ENCODE measurements at regions not wholly inside any gene's neighbourhood (a gene's known extent, or its start where the extent isn't known, plus 50 kb on each side); places are given as distances from the start of the nearest gene placed in this dataset.

- ChIA-PET POLR2A (no interaction called here), CTCF (no interaction called here)
- DNase-seq: no peak
- H3K27ac Mint-ChIP-seq: no peak overlapping the region
- no peaks in the 10 kb centered on the region for H3K4me1 Mint-ChIP-seq
- no peaks in the 10 kb centered on the region for H3K36me3 Mint-ChIP-seq (ENCODE audit: low read depth)
- H3K27me3 Mint-ChIP-seq: no peaks in the 10 kb centered on the region
- H3K4me3 Mint-ChIP-seq: no peak overlapping the region
- H3K9me3 Mint-ChIP-seq: peaks cover 8% of the 10 kb centered on the region
These were observed 309.6 kb upstream of the MKI67 start for GRCh38 chr10:128435811-128436210.

GRCh38 chr10:128437786-128438345 is 311.6 kb upstream of the MKI67 start:
- H3K27me3 Mint-ChIP-seq: no peaks in the 10 kb centered on the region
- DNase-seq: no peak
- peaks cover 8% of the 10 kb centered on the region for H3K9me3 Mint-ChIP-seq
- ChIA-PET POLR2A (no interaction called here), CTCF (no interaction called here)
- H3K4me1 Mint-ChIP-seq: no peaks in the 10 kb centered on the region
- no peaks in the 10 kb centered on the region for H3K36me3 Mint-ChIP-seq (ENCODE audit: low read depth)
- H3K4me3 Mint-ChIP-seq: no peak overlapping the region
- H3K27ac Mint-ChIP-seq: no peak overlapping the region

- H3K4me3 Mint-ChIP-seq: no peak overlapping the region
- H3K27ac Mint-ChIP-seq: no peak overlapping the region
- ChIA-PET POLR2A (no interaction called here), CTCF (no interaction called here)
- H3K9me3 Mint-ChIP-seq: peaks cover 8% of the 10 kb centered on the region
- no peaks in the 10 kb centered on the region for H3K4me1 Mint-ChIP-seq
- no peak for DNase-seq
- H3K36me3 Mint-ChIP-seq (ENCODE audit: low read depth): no peaks in the 10 kb centered on the region
- no peaks in the 10 kb centered on the region for H3K27me3 Mint-ChIP-seq
These were observed 312.3 kb upstream of the MKI67 start for GRCh38 chr10:128438417-128439063.

DNA sequence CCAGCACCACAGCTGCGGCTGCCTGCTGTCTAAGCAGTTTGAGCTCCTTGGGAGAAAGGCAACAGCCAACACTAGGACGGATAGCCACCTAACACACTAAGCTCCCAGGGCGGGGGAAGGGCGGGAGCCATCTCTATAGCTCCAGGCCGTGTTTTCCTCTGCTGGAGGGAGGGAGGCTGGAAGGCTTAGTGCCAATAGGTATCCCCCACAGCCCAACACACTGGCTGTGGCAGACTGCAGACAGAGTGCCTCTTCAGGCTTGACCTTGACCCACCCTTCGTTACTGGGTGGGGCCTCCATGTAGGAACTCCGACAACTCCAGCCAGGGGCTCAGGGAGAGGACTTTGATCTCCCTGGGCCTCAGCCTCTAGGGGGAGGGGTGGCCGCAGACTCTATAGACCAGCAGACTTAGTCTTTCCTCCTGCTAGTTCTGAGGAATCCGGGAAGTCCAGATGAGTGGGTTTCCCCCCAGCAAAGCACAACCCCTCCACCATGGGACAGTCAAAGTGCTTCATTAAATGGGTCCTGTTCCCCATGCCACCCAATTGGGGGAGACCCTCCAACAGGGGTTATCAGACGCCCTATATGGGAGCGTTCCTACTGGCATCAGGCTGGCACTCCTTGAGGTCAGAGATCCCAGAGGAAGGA is 314.4 kb upstream of the MKI67 start:
- ChIA-PET CTCF (no interaction called here), POLR2A (no interaction called here)
- DNase-seq: no peak

GRCh38 chr10:128443925-128444518 is 317.8 kb upstream of the MKI67 start:
- no peak for DNase-seq
- H3K27me3 Mint-ChIP-seq: no peaks in the 10 kb centered on the region
- CTCF ChIA-PET: no interaction called here
- no peaks in the 10 kb centered on the region for H3K9me3 Mint-ChIP-seq
- no peaks in the 10 kb centered on the region for H3K36me3 Mint-ChIP-seq (ENCODE audit: low read depth)
- POLR2A ChIA-PET: no interaction called here
- no peaks in the 10 kb centered on the region for H3K4me1 Mint-ChIP-seq
- no peak overlapping the region for H3K4me3 Mint-ChIP-seq
- H3K27ac Mint-ChIP-seq: no peak overlapping the region

More for the DNA sequence above, 314.4 kb upstream of the MKI67 start:
- Mint-ChIP-seq H3K4me1 (no peaks in the 10 kb centered on the region), H3K36me3 (ENCODE audit: low read depth) (no peaks in the 10 kb centered on the region), H3K27ac (no peak overlapping the region), H3K9me3 (peaks cover 8% of the 10 kb centered on the region), H3K27me3 (no peaks in the 10 kb centered on the region), H3K4me3 (no peak overlapping the region)

GRCh38 chr10:128448796-128449195 is 322.6 kb upstream of the MKI67 start:
- no peaks in the 10 kb centered on the region for H3K9me3 Mint-ChIP-seq
- ChIA-PET CTCF (interaction anchor here (0.5 kb wide), 1 partner anchor 312 kb away, joined by 3 read pairs; no protein-coding TSS in a partner anchor), POLR2A (no interaction called here)
- H3K27ac Mint-ChIP-seq: no peak overlapping the region
- H3K36me3 Mint-ChIP-seq (ENCODE audit: low read depth): no peaks in the 10 kb centered on the region
- no peaks in the 10 kb centered on the region for H3K4me1 Mint-ChIP-seq
- H3K27me3 Mint-ChIP-seq: no peaks in the 10 kb centered on the region
- no peak overlapping the region for H3K4me3 Mint-ChIP-seq
- DNase-seq: no peak

DNA sequence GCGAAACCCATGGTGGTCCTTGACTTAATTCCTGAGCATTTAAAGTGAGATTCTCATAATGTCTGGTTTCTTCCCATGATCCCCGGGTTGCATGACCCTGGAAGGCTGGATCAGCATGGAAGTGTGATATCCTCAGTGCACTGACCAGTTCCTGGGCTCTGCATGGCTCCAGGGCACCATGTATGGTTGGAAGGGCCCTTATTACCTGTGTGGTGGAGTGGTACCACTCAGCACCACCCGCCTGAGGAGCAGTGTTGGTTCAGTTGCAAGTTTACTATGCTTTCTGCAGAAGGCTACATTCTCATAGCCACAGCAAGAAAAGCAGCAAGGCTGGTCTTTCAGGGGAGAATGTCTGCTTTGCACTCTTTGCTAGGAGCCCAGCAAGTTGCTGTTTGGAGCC is 325.7 kb upstream of the MKI67 start:
- Mint-ChIP-seq H3K27ac (no peak overlapping the region), H3K4me1 (no peaks in the 10 kb centered on the region), H3K27me3 (no peaks in the 10 kb centered on the region), H3K9me3 (no peaks in the 10 kb centered on the region), H3K4me3 (no peak overlapping the region), H3K36me3 (ENCODE audit: low read depth) (no peaks in the 10 kb centered on the region)
- no peak for DNase-seq
- ChIA-PET POLR2A (no interaction called here), CTCF (no interaction called here)

DNA sequence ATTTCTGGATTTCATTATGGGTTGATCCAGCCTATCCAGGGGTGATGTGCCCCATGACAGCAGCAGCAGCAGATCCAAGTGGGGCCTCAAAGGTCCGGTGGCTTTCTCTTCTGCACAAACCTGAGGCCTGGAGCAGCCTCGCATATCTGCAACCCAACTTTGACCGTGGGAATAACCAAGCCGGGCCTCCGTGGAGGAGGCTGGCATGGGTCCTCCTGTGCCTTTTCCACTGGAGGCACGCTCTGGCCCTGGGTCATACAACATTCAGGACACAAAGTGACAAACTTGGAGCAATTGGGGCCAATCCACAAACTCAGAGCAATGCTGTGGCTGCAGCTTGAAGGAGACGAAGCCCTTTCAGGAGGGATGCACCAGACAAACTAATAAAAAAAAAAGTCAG is 330.0 kb upstream of the MKI67 start:
- ChIA-PET POLR2A (no interaction called here), CTCF (no interaction called here)
- no peaks in the 10 kb centered on the region for H3K36me3 Mint-ChIP-seq (ENCODE audit: low read depth)
- no peak for DNase-seq
- H3K4me1 Mint-ChIP-seq: no peaks in the 10 kb centered on the region
- no peaks in the 10 kb centered on the region for H3K9me3 Mint-ChIP-seq
- H3K27me3 Mint-ChIP-seq: no peaks in the 10 kb centered on the region
- no peak overlapping the region for H3K27ac Mint-ChIP-seq
- H3K4me3 Mint-ChIP-seq: no peak overlapping the region

GRCh38 chr10:128457136-128457535 is 330.9 kb upstream of the MKI67 start:
- POLR2A ChIA-PET: no interaction called here
- no peak for DNase-seq
- Mint-ChIP-seq H3K9me3 (no peaks in the 10 kb centered on the region), H3K27ac (no peak overlapping the region), H3K4me1 (no peaks in the 10 kb centered on the region), H3K36me3 (ENCODE audit: low read depth) (no peaks in the 10 kb centered on the region), H3K4me3 (no peak overlapping the region), H3K27me3 (no peaks in the 10 kb centered on the region)
- CTCF ChIA-PET: no interaction called here

- H3K4me3 Mint-ChIP-seq: no peak overlapping the region
- H3K36me3 Mint-ChIP-seq (ENCODE audit: low read depth): no peaks in the 10 kb centered on the region
- no peaks in the 10 kb centered on the region for H3K27me3 Mint-ChIP-seq
- no peak for DNase-seq
- POLR2A ChIA-PET: no interaction called here
- no peak overlapping the region for H3K27ac Mint-ChIP-seq
- CTCF ChIA-PET: no interaction called here
- H3K4me1 Mint-ChIP-seq: no peaks in the 10 kb centered on the region
- peaks cover 4% of the 10 kb centered on the region for H3K9me3 Mint-ChIP-seq
These were observed 335.8 kb upstream of the MKI67 start for GRCh38 chr10:128461991-128462390.

GRCh38 chr10:128462844-128463243 is 336.6 kb upstream of the MKI67 start:
- Mint-ChIP-seq H3K4me1 (no peaks in the 10 kb centered on the region), H3K27ac (no peak overlapping the region), H3K4me3 (no peak overlapping the region), H3K36me3 (ENCODE audit: low read depth) (no peaks in the 10 kb centered on the region), H3K9me3 (peaks cover 4% of the 10 kb centered on the region), H3K27me3 (no peaks in the 10 kb centered on the region)
- ChIA-PET CTCF (no interaction called here), POLR2A (no interaction called here)
- no peak for DNase-seq

- H3K4me3 Mint-ChIP-seq: no peak overlapping the region
- ChIA-PET CTCF (no interaction called here), POLR2A (no interaction called here)
- H3K27ac Mint-ChIP-seq: no peak overlapping the region
- peaks cover 4% of the 10 kb centered on the region for H3K9me3 Mint-ChIP-seq
- DNase-seq: peak; percentile 41
- no peaks in the 10 kb centered on the region for H3K27me3 Mint-ChIP-seq
- no peaks in the 10 kb centered on the region for H3K4me1 Mint-ChIP-seq
- no peaks in the 10 kb centered on the region for H3K36me3 Mint-ChIP-seq (ENCODE audit: low read depth)
These were observed 338.0 kb upstream of the MKI67 start for GRCh38 chr10:128463991-128464760.

- no peaks in the 10 kb centered on the region for H3K27me3 Mint-ChIP-seq
- no peak overlapping the region for H3K4me3 Mint-ChIP-seq
- H3K36me3 Mint-ChIP-seq (ENCODE audit: low read depth): no peaks in the 10 kb centered on the region
- H3K27ac Mint-ChIP-seq: no peak overlapping the region
- ChIA-PET CTCF (no interaction called here), POLR2A (no interaction called here)
- no peaks in the 10 kb centered on the region for H3K4me1 Mint-ChIP-seq
- DNase-seq: no peak
- peaks cover 4% of the 10 kb centered on the region for H3K9me3 Mint-ChIP-seq
These were observed 339.5 kb upstream of the MKI67 start for GRCh38 chr10:128465697-128466096.
